ENCODE measurements at regions not wholly inside any gene's neighbourhood (a gene's known extent, or its start where the extent isn't known, plus 50 kb on each side); places are given as distances from the start of the nearest gene placed in this dataset.

- Histone ChIP-seq H3K9me3 (ENCODE audit: control insufficient read depth in 2 of 3, insufficient read depth in 1 of 3, low read length in 3 of 3) (no peaks in the 10 kb centered on the region), H3K27me3 (ENCODE audit: control insufficient read depth, insufficient read depth, low read length) (no peaks in the 10 kb centered on the region), H3K4me3 (ENCODE audit: low read length in 3 of 3) (no peak overlapping the region), H3K27ac (ENCODE audit: low read depth in 2 of 2, low read length in 2 of 2) (no peak overlapping the region), H3K9ac (ENCODE audit: low read length in 3 of 3) (no peak overlapping the region), H3K36me3 (ENCODE audit: control insufficient read depth in 2 of 3, insufficient read depth in 3 of 3, low read length in 3 of 3) (no peaks in the 10 kb centered on the region), H3K4me1 (ENCODE audit: control insufficient read depth in 2 of 3, insufficient read depth in 2 of 3, low read depth in 1 of 3, low read length in 3 of 3) (no peaks in the 10 kb centered on the region)
- no peak for TF ChIP-seq CTCF (IDR thresholded peaks at IDR 0.05; ENCODE audit: borderline replicate concordance, extremely low read depth, insufficient read depth)
- no peak for DNase-seq
- no peak for FAIRE-seq
- intact Hi-C loops (cut with DNase I): no loop called here
Measured at GRCh38 chr7:115883629-115884028, 146.9 kb downstream of the TFEC start.

GRCh38 chr7:115881476-115881875 is 149.1 kb downstream of the TFEC start:
- no peak for DNase-seq
- Histone ChIP-seq H3K27ac (ENCODE audit: low read depth in 2 of 2, low read length in 2 of 2) (no peak overlapping the region), H3K4me3 (ENCODE audit: low read length in 3 of 3) (no peak overlapping the region), H3K9ac (ENCODE audit: low read length in 3 of 3) (no peak overlapping the region), H3K27me3 (ENCODE audit: control insufficient read depth, insufficient read depth, low read length) (no peaks in the 10 kb centered on the region), H3K9me3 (ENCODE audit: control insufficient read depth in 2 of 3, insufficient read depth in 1 of 3, low read length in 3 of 3) (no peaks in the 10 kb centered on the region), H3K4me1 (ENCODE audit: control insufficient read depth in 2 of 3, insufficient read depth in 2 of 3, low read depth in 1 of 3, low read length in 3 of 3) (no peaks in the 10 kb centered on the region), H3K36me3 (ENCODE audit: control insufficient read depth in 2 of 3, insufficient read depth in 3 of 3, low read length in 3 of 3) (no peaks in the 10 kb centered on the region)
- no peak for FAIRE-seq
- no peak for TF ChIP-seq CTCF (IDR thresholded peaks at IDR 0.05; ENCODE audit: borderline replicate concordance, extremely low read depth, insufficient read depth)
- intact Hi-C loops (cut with DNase I): no loop called here

GRCh38 chr7:115879171-115879570 is 151.4 kb downstream of the TFEC start:
- no peak overlapping the region for H3K4me3 ChIP-seq (ENCODE audit: low read length in 3 of 3)
- no peaks in the 10 kb centered on the region for H3K9me3 ChIP-seq (ENCODE audit: control insufficient read depth in 2 of 3, insufficient read depth in 1 of 3, low read length in 3 of 3)
- no peak for TF ChIP-seq CTCF (IDR thresholded peaks at IDR 0.05; ENCODE audit: borderline replicate concordance, extremely low read depth, insufficient read depth)
- intact Hi-C loops (cut with DNase I): no loop called here
- no peak overlapping the region for H3K9ac ChIP-seq (ENCODE audit: low read length in 3 of 3)
- H3K36me3 ChIP-seq (ENCODE audit: control insufficient read depth in 2 of 3, insufficient read depth in 3 of 3, low read length in 3 of 3): no peaks in the 10 kb centered on the region
- no peaks in the 10 kb centered on the region for H3K27me3 ChIP-seq (ENCODE audit: control insufficient read depth, insufficient read depth, low read length)
- no peak overlapping the region for H3K27ac ChIP-seq (ENCODE audit: low read depth in 2 of 2, low read length in 2 of 2)
- no peaks in the 10 kb centered on the region for H3K4me1 ChIP-seq (ENCODE audit: control insufficient read depth in 2 of 3, insufficient read depth in 2 of 3, low read depth in 1 of 3, low read length in 3 of 3)
- no peak for DNase-seq
- no peak for FAIRE-seq

GRCh38 chr7:115869801-115870200 is 160.8 kb downstream of the TFEC start:
- H3K4me1 ChIP-seq (ENCODE audit: control insufficient read depth in 2 of 3, insufficient read depth in 2 of 3, low read depth in 1 of 3, low read length in 3 of 3): no peaks in the 10 kb centered on the region
- no peak for TF ChIP-seq CTCF (IDR thresholded peaks at IDR 0.05; ENCODE audit: borderline replicate concordance, extremely low read depth, insufficient read depth)
- H3K9me3 ChIP-seq (ENCODE audit: control insufficient read depth in 2 of 3, insufficient read depth in 1 of 3, low read length in 3 of 3): no peaks in the 10 kb centered on the region
- no peak overlapping the region for H3K4me3 ChIP-seq (ENCODE audit: low read length in 3 of 3)
- no peak overlapping the region for H3K27ac ChIP-seq (ENCODE audit: low read depth in 2 of 2, low read length in 2 of 2)
- intact Hi-C loops (cut with DNase I): no loop called here
- no peaks in the 10 kb centered on the region for H3K27me3 ChIP-seq (ENCODE audit: control insufficient read depth, insufficient read depth, low read length)
- no peak for FAIRE-seq
- no peak overlapping the region for H3K9ac ChIP-seq (ENCODE audit: low read length in 3 of 3)
- H3K36me3 ChIP-seq (ENCODE audit: control insufficient read depth in 2 of 3, insufficient read depth in 3 of 3, low read length in 3 of 3): no peaks in the 10 kb centered on the region
- DNase-seq: no peak
